RKO (cell line): ENCODE measurements at regions not wholly inside any gene's neighbourhood (a gene's known extent, or its start where the extent isn't known, plus 50 kb on each side); places are given as distances from the start of the nearest gene placed in this dataset.

Source experiments
- DNase-seq: peaks from one replicate; pipeline ENCODE4 v3.0.0-alpha.2; 2016; ENCODE audit warnings: low spot score

- DNase-seq, result no peak
Observed at GRCh38 chr9:134487066-134487710, 154.4 kb upstream of the COL5A1 start.

GRCh38 chr9:134488331-134489280 is 153.0 kb upstream of the COL5A1 start:
- no peak for DNase-seq

DNA sequence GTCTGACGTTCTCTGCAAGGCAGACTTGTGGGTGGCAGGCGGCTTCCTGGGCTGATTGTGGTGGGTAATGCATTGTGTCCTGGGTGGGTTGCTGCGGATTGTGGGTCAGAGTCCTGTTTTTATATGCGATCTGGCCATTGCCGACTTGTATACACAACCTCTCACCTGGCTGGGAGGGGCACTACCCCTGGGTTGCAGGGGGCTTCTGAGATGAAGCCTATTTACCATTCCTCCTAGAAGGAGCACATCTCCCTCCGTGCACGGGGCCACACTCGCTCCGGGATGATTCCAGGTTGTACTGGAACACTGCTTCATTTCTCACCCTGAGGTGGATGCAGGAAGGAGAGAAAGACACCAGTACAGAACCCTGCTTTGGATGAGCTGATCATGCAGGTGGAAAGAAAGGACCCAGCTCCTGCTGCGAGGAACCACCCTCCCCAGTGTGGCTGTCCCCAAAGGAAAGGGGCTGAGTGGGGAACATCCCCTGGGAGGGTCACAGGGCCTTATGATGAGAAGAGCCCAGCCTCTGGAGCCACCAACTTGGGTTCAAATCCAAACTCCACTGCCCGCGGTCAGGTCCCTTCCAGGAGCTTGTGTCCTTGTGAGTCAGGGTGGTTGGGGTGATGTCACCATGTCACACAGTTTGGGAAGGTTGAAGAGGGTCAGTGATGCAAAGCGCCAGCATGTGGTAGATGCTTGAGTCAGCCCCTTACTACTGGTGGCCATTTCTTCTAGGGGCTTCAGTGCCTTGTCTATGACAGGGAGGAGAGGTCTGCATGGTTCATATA is 151.8 kb upstream of the COL5A1 start:
- no peak for DNase-seq

DNA sequence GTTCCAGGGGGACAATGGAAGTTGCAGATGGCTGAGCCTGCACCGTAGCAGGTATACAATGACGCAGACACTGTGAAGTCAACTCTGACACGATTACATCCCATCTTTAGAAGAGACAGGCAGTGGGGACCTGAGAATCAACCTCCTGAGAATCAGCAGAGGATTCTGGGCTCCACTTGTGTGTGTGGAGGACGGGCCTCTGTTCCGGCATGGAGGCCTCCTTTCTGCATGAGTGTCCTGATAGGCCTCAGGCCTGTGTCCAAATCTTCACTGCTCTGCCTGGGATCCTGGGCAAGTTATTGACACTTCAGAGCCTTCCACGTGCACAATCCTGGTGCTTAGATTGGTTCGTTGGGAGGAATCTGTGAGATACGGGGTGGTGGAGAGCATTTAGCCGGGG is 151.2 kb upstream of the COL5A1 start:
- DNase-seq, result no peak

- DNase-seq, result no peak
Observed at GRCh38 chr9:134491196-134491835, 150.3 kb upstream of the COL5A1 start.

DNA sequence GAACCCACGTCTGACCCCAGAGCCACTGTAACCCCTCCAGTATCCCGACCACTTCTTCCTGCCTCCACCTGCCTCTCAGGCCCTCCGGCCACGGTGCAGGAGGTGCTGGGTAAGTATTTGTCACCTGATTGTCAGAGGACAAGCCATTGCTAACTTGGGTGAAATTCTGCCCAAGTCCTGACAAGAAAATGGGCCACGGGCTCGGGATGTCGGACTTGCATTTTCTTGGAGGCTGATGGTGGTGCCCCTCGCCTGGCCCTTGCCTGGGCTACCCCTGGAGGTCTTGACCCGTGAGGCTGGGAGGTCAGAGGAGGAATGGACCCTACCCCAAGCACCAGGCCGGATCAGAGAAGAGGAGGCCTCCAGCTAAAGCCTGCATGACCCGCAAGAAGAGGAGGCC is 149.7 kb upstream of the COL5A1 start:
- DNase-seq, result no peak

DNA sequence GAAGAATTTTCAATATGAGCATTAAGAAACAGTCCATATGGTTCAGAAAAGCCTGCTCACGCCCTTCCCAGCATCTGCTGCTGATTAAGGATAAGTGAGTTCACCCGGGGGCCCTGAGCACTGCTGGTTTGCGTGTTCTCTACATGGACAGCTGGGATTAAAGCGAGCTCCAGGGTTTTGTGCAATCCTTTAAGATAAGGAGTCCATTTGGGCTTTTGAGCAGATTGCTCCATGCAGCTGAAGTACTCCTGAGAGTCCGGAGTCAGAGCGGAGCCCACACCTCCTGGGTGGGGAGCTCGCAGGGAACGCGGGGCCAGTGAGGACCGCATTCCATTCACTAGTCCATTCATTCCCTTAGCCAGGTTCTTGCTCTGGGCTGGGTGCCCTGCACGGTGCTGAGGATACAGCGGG is 149.3 kb upstream of the COL5A1 start:
- DNase-seq, result no peak

- DNase-seq, result no peak
Observed at GRCh38 chr9:134492721-134493460, 148.7 kb upstream of the COL5A1 start.

DNA sequence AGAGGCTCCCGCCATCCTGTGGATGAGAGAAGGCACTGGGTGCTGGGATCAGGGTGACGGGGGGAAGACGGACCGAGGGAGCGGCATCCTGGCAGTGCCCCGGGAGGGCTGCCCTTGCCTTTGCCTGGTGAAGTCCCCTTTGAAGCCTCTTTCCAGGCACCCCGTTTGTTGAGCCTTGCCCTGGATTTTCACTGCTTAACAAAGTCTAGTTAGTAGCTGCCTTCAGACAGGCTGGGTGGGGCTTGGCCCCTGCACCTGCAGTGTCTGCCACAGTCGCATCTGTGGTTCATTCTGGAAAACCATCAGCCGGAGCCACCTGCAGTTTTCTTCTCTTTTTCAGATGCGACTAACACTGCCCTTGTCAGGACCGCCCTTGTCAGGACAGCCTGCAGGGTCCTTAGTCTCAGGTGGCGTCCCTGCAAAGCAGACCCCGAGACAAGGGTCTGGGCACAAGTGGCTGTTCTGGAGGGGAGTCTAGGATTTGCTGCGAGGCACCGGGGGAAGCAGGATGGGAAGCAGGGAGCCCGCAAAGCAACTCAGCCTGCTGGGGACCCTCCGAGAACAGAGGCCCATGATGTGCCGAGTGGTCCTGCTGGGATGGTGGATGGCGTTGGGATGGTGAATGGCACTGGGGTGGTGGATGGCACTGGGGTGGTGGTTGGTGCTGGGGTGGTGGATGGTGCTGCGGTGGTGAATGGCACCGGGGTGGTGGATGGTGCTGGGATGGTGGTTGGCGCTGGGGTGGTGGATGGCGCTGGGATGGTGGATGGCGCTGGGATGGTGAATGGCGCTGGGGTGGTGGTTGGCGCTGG is 147.9 kb upstream of the COL5A1 start:
- DNase-seq, result no peak

DNA sequence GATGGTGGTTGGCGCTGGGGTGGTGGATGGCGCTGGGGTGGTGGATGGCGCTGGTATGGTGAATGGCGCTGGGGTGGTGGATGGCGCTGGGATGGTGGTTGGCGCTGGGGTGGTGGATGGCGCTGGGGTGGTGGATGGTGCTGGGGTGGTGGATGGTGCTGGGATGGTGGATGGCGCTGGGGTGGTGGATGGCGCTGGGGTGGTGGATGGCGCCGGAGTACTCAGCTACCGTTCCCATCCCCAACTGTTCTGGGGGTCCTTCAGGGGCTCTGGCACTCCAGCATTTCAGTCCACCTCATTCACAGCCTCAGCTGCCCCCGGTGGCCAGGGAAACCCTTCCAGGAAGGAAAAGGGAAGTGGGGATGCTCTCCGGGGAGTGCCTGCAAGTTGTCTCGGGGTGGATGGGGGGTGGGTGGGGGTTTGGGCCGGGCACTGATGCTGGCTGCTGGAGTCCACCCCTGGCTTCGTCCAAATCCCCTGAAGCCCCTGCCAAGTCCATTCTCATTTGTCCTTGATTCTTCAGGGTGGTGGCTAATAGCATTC is 147.3 kb upstream of the COL5A1 start:
- no peak for DNase-seq

DNA sequence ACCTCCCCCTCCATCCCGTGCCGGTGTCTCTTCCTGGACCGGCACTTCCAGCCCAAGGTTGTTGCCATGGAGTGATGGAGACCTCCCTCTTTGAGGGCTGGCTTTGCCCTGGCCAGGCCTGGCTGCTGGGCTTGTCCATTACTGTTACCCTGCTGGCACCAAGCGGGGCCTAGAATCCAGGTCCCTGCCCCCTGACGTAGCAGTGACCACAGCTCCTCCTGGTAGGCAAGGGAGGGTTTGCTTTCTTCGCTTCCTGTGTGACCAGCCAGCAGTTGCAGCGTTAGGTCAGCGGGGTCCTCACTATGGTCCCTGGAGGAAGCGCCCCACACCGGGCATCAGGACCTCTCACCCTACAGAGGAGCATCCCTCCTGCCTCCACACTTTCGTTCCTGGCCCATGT is 146.7 kb upstream of the COL5A1 start:
- DNase-seq, result no peak

GRCh38 chr9:134495881-134496412 is 145.7 kb upstream of the COL5A1 start:
- no peak for DNase-seq

DNA sequence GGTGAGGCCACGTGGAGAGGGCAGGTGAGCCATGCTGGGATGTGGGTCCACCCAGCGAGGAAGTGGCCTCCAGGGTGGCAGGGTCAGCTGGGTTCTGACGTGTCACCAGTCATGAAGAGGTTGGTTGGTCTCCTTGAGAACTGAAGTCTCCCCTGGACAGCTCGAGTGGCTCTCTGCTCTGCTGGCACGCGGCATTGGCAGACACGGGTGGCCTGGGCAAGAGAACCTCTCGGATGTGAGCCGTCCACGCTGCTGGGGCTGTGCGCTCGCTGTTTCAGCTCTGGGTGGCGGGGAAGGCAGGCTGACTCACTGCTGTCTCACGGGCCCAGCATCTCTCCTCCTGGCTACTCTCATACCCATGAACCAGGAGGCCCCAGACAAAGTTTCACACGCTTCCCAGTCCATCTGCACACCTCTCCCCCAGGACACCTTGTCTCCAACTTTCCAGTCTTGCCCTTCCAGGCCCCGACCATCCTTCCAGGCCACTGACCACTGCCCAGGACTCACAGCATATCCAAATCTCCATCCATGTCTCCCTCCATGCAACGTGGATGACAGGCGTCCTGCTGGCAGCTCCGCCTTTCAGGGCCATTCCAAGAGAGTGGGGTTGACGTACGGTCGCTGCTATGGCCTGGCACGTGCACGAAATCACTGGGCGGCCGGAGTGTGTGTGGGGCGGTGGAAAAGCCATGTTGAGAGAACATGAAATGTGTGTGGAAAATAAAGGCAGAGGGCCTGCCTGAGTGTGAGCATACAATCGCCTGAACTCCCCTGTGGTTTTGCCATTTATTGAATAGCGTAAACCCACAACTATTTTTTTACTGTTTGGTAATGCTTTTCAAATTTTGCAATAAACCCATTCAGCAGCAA is 145.0 kb upstream of the COL5A1 start:
- peak; percentile 45 for DNase-seq

GRCh38 chr9:134497283-134497860 is 144.2 kb upstream of the COL5A1 start:
- no peak for DNase-seq

GRCh38 chr9:134498814-134499166 is 142.8 kb upstream of the COL5A1 start:
- DNase-seq, result no peak

GRCh38 chr9:134500931-134501760 is 140.5 kb upstream of the COL5A1 start:
- no peak for DNase-seq

- no peak for DNase-seq
Observed at GRCh38 chr9:134501761-134502265, 139.8 kb upstream of the COL5A1 start.
